ENCODE measurements at regions not wholly inside any gene's neighbourhood (a gene's known extent, or its start where the extent isn't known, plus 50 kb on each side); places are given as distances from the start of the nearest gene placed in this dataset.

GRCh38 chr2:137813176-137813575, 151.1 kb upstream of the HNMT start:
- ATAC-seq (no peak), DNase-seq (no peak)
- intact Hi-C loops (cut with DNase I, micrococcal nuclease): no loop called here

GRCh38 chr2:137817058-137817457, 147.2 kb upstream of the HNMT start:
- no peak for DNase-seq
- no peak for ATAC-seq
- intact Hi-C loops (cut with DNase I, micrococcal nuclease): no loop called here

- intact Hi-C loops (cut with DNase I, micrococcal nuclease): no loop called here
- DNase-seq: no peak
- no peak for ATAC-seq
Measured at GRCh38 chr2:137823196-137823595, 141.1 kb upstream of the HNMT start.

- ATAC-seq (no peak), DNase-seq (no peak)
- intact Hi-C loops (cut with DNase I, micrococcal nuclease): no loop called here
Measured at GRCh38 chr2:137824501-137824900, 139.8 kb upstream of the HNMT start.

GRCh38 chr2:137826373-137827372, 137.6 kb upstream of the HNMT start:
- intact Hi-C loops (cut with DNase I, micrococcal nuclease): no loop called here
- DNase-seq (no peak), ATAC-seq (no peak)

- intact Hi-C loops (cut with DNase I, micrococcal nuclease): no loop called here
- DNase-seq (no peak), ATAC-seq (no peak)
Measured at GRCh38 chr2:137828624-137829023, 135.6 kb upstream of the HNMT start.

- no peak for ATAC-seq
- intact Hi-C loops (cut with DNase I, micrococcal nuclease): no loop called here
- no peak for DNase-seq
Measured at GRCh38 chr2:137829251-137829650, 135.0 kb upstream of the HNMT start.

- DNase-seq (no peak), ATAC-seq (no peak)
- intact Hi-C loops (cut with DNase I, micrococcal nuclease): no loop called here
Measured at GRCh38 chr2:137834760-137835379, 129.4 kb upstream of the HNMT start.

- ATAC-seq (no peak), DNase-seq (no peak)
- intact Hi-C loops (cut with DNase I, micrococcal nuclease): no loop called here
Measured at GRCh38 chr2:137836671-137837070, 127.6 kb upstream of the HNMT start.

- no peak for ATAC-seq
- intact Hi-C loops (cut with DNase I, micrococcal nuclease): no loop called here
- DNase-seq: no peak
Measured at GRCh38 chr2:137837830-137838229, 126.4 kb upstream of the HNMT start.

DNA sequence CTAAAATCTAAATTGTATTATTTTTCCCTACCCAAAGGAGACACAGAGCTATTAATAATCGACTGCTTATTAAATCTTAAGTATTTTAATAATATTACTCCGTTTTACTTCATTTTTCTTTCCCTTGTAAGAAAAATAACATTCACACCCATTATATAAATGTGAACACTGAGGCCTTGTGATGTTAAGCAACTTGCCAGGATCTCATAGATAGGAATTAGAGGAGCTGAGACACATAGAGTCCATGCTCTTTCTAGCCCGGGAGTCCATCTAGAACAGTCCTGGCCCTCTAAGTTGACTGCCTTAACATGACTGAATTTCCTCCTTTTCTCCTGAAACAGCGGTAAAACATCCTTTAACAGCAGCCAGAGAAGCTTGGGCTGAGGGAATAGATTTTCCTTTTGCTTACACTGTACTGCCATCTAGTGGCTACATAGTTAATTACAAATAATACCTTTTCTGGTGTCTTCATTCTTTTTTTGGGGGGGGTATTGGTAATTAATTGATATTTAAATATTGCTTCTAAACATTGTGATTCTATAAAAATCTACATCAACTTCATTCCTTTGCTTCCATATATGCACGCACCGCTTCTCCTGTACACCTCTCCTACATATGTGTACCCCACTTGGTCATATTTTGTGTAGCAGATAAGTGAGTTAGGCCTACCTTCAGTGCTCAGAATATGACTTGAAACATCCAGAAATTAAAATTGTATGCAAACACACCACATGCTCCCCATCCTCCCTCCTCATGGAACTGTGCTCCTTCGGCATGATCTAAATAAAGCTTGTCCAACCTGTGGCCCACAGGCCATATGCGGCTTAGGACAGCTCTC, 125.8 kb upstream of the HNMT start:
- DNase-seq (no peak), ATAC-seq (peak; percentile 45)
- intact Hi-C loops (cut with DNase I, micrococcal nuclease): no loop called here

- DNase-seq: no peak
- intact Hi-C loops (cut with DNase I, micrococcal nuclease): loop anchor here in 1 of 2 donors (10.0 kb wide), 1 partner anchor 1418 kb away; no protein-coding TSS in a partner anchor
- ATAC-seq: no peak
Measured at GRCh38 chr2:137842430-137842829, 121.8 kb upstream of the HNMT start.

DNA sequence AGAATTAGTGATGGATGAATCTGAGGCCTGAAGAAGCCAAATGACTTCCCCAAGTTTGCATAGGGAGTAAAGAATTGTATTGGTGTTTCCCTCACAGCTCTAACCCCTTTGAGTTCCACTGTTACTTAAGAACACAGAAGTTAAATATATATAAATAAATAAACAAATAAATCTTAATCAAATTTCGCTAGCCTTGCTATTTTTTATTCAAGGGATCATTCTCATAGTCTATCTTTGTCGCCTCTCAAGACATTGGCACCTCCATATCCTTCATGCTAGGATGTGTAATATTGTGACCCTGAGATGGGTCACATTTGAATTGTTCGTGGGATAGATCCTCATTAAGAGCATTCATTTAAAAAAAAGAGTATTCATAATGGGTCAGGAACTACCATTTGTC, 121.3 kb upstream of the HNMT start:
- intact Hi-C loops (cut with DNase I, micrococcal nuclease): loop anchor here in 1 of 2 donors (10.0 kb wide), 1 partner anchor 1418 kb away; no protein-coding TSS in a partner anchor
- DNase-seq: no peak
- no peak for ATAC-seq

DNA sequence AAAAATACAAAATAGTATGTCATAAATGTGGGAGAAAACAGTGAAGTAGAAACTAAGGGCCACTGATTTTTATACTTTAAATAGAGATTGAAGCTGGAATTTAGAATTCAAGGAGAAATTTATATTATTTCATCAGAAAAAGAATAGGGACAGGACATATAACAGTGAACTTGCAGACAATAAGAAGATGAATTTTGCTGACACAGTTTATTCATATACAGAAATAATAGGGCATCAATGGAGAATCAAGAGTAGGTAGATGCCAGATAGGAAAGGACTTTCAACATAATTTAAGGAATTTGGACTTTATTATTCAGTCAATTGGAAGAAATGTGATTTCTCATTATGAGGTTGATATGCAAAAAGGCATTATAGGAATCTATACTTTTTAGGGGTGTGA, 118.9 kb upstream of the HNMT start:
- intact Hi-C loops (cut with DNase I, micrococcal nuclease): loop anchor here in 1 of 2 donors (10.0 kb wide), 1 partner anchor 1421 kb away; no protein-coding TSS in a partner anchor
- DNase-seq (no peak), ATAC-seq (no peak)

GRCh38 chr2:137846993-137847392, 117.3 kb upstream of the HNMT start:
- ATAC-seq: no peak
- intact Hi-C loops (cut with DNase I, micrococcal nuclease): loop anchor here in 1 of 2 donors (10.0 kb wide), 1 partner anchor 1422 kb away; no protein-coding TSS in a partner anchor
- no peak for DNase-seq

DNA sequence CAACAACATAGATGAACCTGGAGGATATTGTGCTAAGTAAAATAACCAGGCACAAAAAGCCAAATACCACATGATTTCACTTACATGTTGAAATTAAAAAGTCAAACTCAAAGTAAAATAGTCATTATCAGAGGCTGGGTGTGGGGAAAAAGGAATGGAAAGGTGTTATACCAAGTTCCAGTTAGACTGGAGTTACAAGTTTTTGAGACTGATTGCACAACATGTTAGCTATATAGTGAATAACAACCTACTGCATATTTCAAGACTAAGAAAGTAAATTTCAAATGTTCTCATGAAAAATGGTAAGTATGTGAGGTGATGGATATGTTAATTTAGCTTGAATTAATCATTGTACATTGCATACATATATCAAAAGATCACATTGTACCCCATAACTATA, 116.8 kb upstream of the HNMT start:
- intact Hi-C loops (cut with DNase I, micrococcal nuclease): loop anchor here in 1 of 2 donors (10.0 kb wide), 1 partner anchor 1423 kb away; no protein-coding TSS in a partner anchor
- DNase-seq (no peak), ATAC-seq (no peak)

DNA sequence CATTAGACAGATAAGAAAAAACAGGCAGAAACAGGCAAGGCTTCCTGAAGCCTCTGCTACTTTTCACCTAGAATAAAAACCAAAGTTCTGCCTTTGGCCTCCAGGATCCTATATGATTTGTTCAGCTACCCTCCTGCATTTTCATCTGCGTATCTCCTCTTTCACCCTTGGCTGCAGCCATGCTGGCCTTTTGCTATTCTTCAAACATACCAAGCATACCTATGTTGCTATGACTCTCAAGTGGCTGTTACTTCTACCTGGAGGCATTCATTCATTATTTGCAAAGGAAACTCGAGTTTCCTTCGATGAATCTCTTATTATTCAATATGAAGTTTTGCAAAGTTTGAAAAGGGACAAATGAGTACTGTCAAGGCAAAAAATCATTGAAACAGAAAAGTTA, 106.4 kb upstream of the HNMT start:
- ATAC-seq (no peak), DNase-seq (no peak)
- intact Hi-C loops (cut with DNase I, micrococcal nuclease): no loop called here

DNA sequence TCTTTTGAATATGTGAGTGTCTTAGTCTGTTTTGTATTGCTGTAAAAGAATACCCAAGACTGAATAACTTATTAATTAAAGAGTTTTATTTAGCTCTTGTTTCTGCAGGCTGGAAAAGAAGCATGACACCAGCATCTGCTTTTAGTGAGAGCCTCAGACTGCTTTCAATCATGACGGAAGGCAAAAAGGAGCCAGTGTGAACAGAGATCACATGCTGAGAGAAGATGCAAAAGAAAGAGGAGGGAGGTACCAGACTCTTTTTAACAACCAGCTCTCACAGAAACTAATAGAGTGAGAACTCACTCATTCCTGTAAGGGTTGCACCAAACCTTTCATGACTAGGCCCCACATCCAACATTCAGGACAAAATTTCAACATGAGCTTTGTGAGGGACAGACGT, 101.6 kb upstream of the HNMT start:
- no peak for ATAC-seq
- intact Hi-C loops (cut with DNase I, micrococcal nuclease): no loop called here

DNA sequence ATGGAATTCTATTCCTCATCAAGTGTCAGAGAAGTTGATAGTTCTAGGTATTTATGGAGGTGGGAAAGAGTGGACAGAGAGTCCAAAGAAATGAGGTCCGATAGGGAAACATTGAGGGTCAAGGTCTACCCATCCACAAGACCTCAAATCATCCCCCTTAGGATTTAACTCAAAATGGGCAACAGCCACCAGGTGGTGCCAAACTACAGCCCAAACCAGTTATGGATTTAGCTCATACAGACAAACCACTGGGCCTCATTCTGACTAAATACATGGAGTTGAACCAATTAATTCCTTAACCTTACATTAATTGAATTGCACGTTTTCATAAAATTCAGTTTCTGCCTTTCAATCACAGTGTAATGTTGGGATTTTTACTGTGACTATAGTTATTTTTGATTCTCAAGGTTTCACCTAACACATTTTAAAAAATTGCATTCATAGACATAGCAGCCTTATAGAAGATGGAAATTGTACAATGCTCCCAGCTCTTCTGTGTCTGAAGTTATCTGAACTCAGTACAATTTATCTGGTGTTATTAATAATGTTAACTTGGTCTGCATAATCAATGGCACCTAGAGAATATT, 98.2 kb upstream of the HNMT start:
- intact Hi-C loops (cut with DNase I, micrococcal nuclease): no loop called here
- ATAC-seq (peak; percentile 52), DNase-seq (peak in 1 of 2 donors; percentile 57)

More for the DNA sequence above, 101.6 kb upstream of the HNMT start:
- DNase-seq: no peak
